IgD-negative memory B cell (primary cell): ENCODE measurements at regions not wholly inside any gene's neighbourhood (a gene's known extent, or its start where the extent isn't known, plus 50 kb on each side); places are given as distances from the start of the nearest gene placed in this dataset.

ENCODE experiments used
- H3K27ac Mint-ChIP-seq, 3 donors: one replicate each; pipeline ENCODE4 v1.8.0; 2020 to 2022; ENCODE audit warnings: mild to moderate bottlenecking in 3 of 3, mixed read lengths in 3 of 3, moderate library complexity in 1 of 3
- H3K27me3 Mint-ChIP-seq: one replicate; pipeline ENCODE4 v1.8.0; 2021; ENCODE audit warnings: mixed read lengths
- H3K36me3 Mint-ChIP-seq: one replicate; pipeline ENCODE4 v1.8.0; 2020; ENCODE audit warnings: mild to moderate bottlenecking, mixed read lengths
- H3K4me1 Mint-ChIP-seq, 3 donors: one replicate each; pipeline ENCODE4 v1.8.0; 2020 to 2022; ENCODE audit warnings: mixed read lengths in 3 of 3, mild to moderate bottlenecking in 1 of 3
- H3K4me3 Mint-ChIP-seq, 4 donors: one replicate each; pipeline ENCODE4 v1.8.0; 2020 to 2022; ENCODE audit warnings: mild to moderate bottlenecking in 4 of 4, mixed read lengths in 4 of 4, moderate library complexity in 3 of 4
- H3K9me3 Mint-ChIP-seq, 3 donors: one replicate each; pipeline ENCODE4 v1.8.0; 2020 to 2021; ENCODE audit warnings: mixed read lengths in 3 of 3, mild to moderate bottlenecking in 1 of 3

- no peaks in the 10 kb centered on the region for H3K4me1 Mint-ChIP-seq
- no peak overlapping the region for H3K27ac Mint-ChIP-seq
- no peak overlapping the region for H3K4me3 Mint-ChIP-seq
- no peaks in the 10 kb centered on the region for H3K27me3 Mint-ChIP-seq
- H3K36me3 Mint-ChIP-seq, result no peaks in the 10 kb centered on the region
- peaks cover 0 to 3% (median 0%) of the 10 kb centered on the region in 3 donors for H3K9me3 Mint-ChIP-seq
Measured at GRCh38 chr1:216824511-216824910, 101.3 kb upstream of the ESRRG start.

GRCh38 chr1:216823731-216824130 lies 100.5 kb upstream of the ESRRG start:
- H3K27me3 Mint-ChIP-seq, result no peaks in the 10 kb centered on the region
- no peak overlapping the region for H3K27ac Mint-ChIP-seq
- peaks cover 0 to 3% (median 3%) of the 10 kb centered on the region in 3 donors for H3K9me3 Mint-ChIP-seq
- H3K4me1 Mint-ChIP-seq, result no peaks in the 10 kb centered on the region
- H3K36me3 Mint-ChIP-seq, result no peaks in the 10 kb centered on the region
- H3K4me3 Mint-ChIP-seq, result no peak overlapping the region

DNA sequence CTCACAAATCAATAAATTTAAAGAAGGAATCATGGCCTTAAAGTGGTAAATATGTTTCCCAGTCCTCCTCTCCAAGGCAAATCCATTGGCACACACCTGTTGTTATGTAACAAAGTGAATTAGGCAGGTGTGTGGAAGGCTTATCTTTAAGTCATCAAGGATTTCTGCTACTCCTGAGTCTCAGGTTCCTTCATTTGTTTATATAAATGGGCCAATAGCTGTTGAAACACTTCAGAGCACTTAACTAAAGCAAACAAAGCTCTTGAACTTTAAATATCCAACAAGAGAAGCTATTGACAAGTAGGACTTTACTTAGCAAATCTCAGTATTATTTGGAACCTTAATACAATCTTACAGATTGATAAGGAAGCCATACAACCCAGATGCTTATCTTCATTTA lies 99.3 kb upstream of the ESRRG start:
- H3K4me1 Mint-ChIP-seq, result no peaks in the 10 kb centered on the region
- H3K9me3 Mint-ChIP-seq, result peaks cover 0 to 6% (median 3%) of the 10 kb centered on the region in 3 donors
- no peaks in the 10 kb centered on the region for H3K27me3 Mint-ChIP-seq
- no peak overlapping the region for H3K27ac Mint-ChIP-seq
- H3K4me3 Mint-ChIP-seq, result no peak overlapping the region
- no peaks in the 10 kb centered on the region for H3K36me3 Mint-ChIP-seq

- H3K4me3 Mint-ChIP-seq, result no peak overlapping the region
- no peak overlapping the region for H3K27ac Mint-ChIP-seq
- H3K4me1 Mint-ChIP-seq, result no peaks in the 10 kb centered on the region
- H3K36me3 Mint-ChIP-seq, result no peaks in the 10 kb centered on the region
- H3K9me3 Mint-ChIP-seq, result peaks cover 0 to 6% (median 3%) of the 10 kb centered on the region in 3 donors
- no peaks in the 10 kb centered on the region for H3K27me3 Mint-ChIP-seq
Measured at GRCh38 chr1:216820345-216820744, 97.1 kb upstream of the ESRRG start.

GRCh38 chr1:216818284-216818683 lies 95.1 kb upstream of the ESRRG start:
- Mint-ChIP-seq H3K36me3 (no peaks in the 10 kb centered on the region), H3K4me3 (no peak overlapping the region), H3K9me3 (peaks cover 0 to 6% (median 0%) of the 10 kb centered on the region in 3 donors), H3K27me3 (no peaks in the 10 kb centered on the region), H3K4me1 (no peaks in the 10 kb centered on the region), H3K27ac (no peak overlapping the region)

DNA sequence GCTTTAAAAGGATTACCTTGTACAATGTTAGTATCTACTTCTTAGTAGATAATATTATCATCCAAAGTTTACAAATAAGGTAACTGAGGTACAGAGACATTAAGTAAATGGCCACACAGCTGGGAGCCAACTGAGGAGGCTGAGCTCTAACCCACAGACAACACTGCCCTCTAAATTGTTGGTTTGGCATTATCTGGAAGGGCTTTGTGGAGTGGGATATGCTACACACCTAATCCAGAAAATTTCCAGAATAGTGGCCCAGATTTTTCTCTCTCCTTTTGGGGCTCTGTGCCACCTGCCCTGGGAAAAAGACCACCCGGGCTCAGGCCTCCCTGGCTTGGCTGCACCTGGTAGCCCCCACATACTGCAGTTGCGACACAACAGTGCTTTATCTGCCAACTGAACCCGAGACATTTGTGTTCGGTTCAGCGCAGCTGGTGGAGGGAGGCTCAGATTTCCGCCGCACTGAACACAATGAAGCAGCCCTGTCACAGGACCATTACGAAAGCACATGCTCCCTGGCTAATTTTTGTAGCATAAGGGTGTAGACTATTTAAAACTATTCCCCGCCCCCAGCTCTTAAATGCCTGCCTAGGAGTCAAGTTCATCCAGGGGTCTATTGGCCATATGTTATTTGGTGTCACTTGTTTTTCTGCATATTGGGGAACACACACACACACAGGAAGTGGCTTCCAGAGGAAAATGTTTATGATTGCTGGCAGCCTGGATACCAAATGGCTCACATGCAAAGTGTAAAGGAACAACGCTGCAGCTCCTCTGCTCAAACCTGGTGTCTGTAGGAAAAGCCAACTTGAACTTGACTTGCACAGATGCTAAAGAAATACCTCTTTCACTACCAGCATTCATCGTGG lies 92.3 kb upstream of the ESRRG start:
- Mint-ChIP-seq H3K27me3 (no peaks in the 10 kb centered on the region), H3K27ac (no peak overlapping the region), H3K4me1 (no peaks in the 10 kb centered on the region), H3K4me3 (no peak overlapping the region), H3K9me3 (peaks cover 0 to 6% (median 0%) of the 10 kb centered on the region in 3 donors), H3K36me3 (no peaks in the 10 kb centered on the region)

- Mint-ChIP-seq H3K4me1 (no peaks in the 10 kb centered on the region), H3K9me3 (peaks cover 0 to 6% (median 0%) of the 10 kb centered on the region in 3 donors), H3K36me3 (no peaks in the 10 kb centered on the region), H3K4me3 (no peak overlapping the region), H3K27ac (no peak overlapping the region), H3K27me3 (no peaks in the 10 kb centered on the region)
Measured at GRCh38 chr1:216814576-216815259, 91.5 kb upstream of the ESRRG start.

DNA sequence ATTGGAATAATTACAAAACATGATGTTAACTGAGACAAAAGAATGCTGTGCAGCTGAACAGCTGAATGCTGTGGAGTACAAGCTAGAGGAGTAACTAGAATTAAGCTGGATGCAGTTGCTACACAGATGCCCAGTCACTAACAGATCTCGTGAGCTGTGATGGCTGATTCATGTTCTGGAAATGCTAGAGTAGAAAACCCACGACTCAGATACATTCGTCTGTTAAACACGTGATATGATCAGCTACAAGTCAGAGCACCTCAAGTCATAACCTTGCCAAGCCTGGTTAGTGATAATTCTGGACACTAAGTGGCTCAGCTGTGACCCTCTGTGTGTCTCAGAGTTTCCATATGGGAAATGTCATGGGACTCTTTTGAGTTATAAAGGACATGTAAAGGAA lies 89.7 kb upstream of the ESRRG start:
- Mint-ChIP-seq H3K4me1 (no peaks in the 10 kb centered on the region), H3K27ac (no peak overlapping the region), H3K27me3 (no peaks in the 10 kb centered on the region), H3K36me3 (no peaks in the 10 kb centered on the region), H3K4me3 (no peak overlapping the region), H3K9me3 (no peaks in the 10 kb centered on the region)

- H3K9me3 Mint-ChIP-seq, result peaks cover 0 to 3% (median 0%) of the 10 kb centered on the region in 3 donors
- H3K36me3 Mint-ChIP-seq, result no peaks in the 10 kb centered on the region
- no peak overlapping the region for H3K4me3 Mint-ChIP-seq
- H3K4me1 Mint-ChIP-seq, result no peaks in the 10 kb centered on the region
- H3K27ac Mint-ChIP-seq, result no peak overlapping the region
- H3K27me3 Mint-ChIP-seq, result no peaks in the 10 kb centered on the region
Measured at GRCh38 chr1:216809649-216810048, 86.4 kb upstream of the ESRRG start.

GRCh38 chr1:216807696-216808095 lies 84.5 kb upstream of the ESRRG start:
- Mint-ChIP-seq H3K36me3 (no peaks in the 10 kb centered on the region), H3K4me1 (no peaks in the 10 kb centered on the region), H3K9me3 (peaks cover 0 to 3% (median 0%) of the 10 kb centered on the region in 3 donors), H3K27ac (no peak overlapping the region), H3K27me3 (no peaks in the 10 kb centered on the region), H3K4me3 (no peak overlapping the region)

DNA sequence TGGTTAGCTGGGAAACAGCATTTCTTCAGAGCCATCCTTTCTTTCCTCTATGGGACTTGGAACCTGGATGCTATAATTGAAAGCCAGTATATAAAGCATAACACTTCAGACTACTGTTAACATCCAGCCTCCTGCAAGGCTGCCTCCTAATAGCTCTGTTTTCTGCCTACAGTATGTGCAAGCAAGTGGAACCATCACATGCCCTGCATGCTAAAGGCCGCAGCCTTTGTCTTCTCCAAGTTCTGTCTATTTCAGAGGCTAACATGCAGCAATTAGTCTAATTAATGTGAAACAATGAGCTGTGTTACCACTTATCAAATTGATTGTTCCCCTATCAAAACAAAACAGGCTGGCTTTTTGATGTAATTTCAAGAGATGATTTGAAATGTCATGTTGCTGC lies 82.7 kb upstream of the ESRRG start:
- H3K4me1 Mint-ChIP-seq, result no peaks in the 10 kb centered on the region
- no peak overlapping the region for H3K4me3 Mint-ChIP-seq
- H3K9me3 Mint-ChIP-seq, result peaks cover 0 to 3% (median 0%) of the 10 kb centered on the region in 3 donors
- H3K36me3 Mint-ChIP-seq, result no peaks in the 10 kb centered on the region
- no peak overlapping the region for H3K27ac Mint-ChIP-seq
- H3K27me3 Mint-ChIP-seq, result no peaks in the 10 kb centered on the region

DNA sequence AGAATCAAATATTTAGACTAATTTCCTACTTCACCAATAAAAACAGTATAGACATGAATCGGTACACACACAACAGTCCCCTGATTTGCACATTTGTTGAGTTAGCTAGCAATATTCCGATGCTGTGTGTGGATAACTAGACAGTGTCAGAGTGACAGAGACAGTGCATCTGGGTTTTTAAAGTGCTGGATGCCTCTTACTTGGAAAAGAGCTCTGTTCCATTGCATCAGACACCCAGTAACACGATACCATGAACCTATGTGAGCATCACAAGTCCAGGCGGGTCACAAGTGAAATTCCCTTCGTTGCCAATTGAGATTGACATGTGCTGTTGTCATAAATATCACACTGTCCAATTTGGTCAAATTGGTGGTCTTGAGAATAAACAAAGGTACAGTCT lies 82.0 kb upstream of the ESRRG start:
- Mint-ChIP-seq H3K4me3 (no peak overlapping the region), H3K27me3 (no peaks in the 10 kb centered on the region), H3K4me1 (no peaks in the 10 kb centered on the region), H3K27ac (no peak overlapping the region), H3K9me3 (peaks cover 0 to 3% (median 0%) of the 10 kb centered on the region in 3 donors), H3K36me3 (no peaks in the 10 kb centered on the region)

DNA sequence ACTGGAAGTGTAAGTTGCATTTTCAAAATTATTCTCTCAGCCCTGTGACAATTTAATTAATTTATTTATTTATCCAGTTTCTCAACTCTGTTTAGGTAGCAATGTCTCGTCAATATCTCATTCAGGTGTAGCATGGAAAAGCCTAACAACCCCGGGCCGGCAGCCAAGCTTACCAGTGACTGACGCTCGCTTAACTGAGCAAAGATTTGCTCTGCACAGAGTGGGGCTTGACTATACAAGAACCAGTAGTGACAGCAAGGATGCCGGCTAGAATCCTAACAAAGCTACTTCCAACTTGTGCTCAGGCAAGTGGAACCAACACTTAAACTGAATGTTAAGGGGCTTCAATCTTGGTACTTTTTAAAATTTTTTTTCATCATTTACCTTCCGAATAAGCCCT lies 80.9 kb upstream of the ESRRG start:
- Mint-ChIP-seq H3K4me1 (no peaks in the 10 kb centered on the region), H3K9me3 (peaks cover 0 to 3% (median 0%) of the 10 kb centered on the region in 3 donors), H3K4me3 (no peak overlapping the region), H3K27me3 (no peaks in the 10 kb centered on the region), H3K36me3 (no peaks in the 10 kb centered on the region), H3K27ac (no peak overlapping the region)

GRCh38 chr1:216794586-216794985 lies 71.4 kb upstream of the ESRRG start:
- Mint-ChIP-seq H3K4me3 (no peak overlapping the region), H3K4me1 (no peaks in the 10 kb centered on the region), H3K9me3 (no peaks in the 10 kb centered on the region), H3K27ac (no peak overlapping the region), H3K27me3 (no peaks in the 10 kb centered on the region), H3K36me3 (no peaks in the 10 kb centered on the region)

- Mint-ChIP-seq H3K36me3 (no peaks in the 10 kb centered on the region), H3K27ac (no peak overlapping the region), H3K9me3 (no peaks in the 10 kb centered on the region), H3K4me1 (no peaks in the 10 kb centered on the region), H3K4me3 (no peak overlapping the region), H3K27me3 (no peaks in the 10 kb centered on the region)
Measured at GRCh38 chr1:216793973-216794372, 70.7 kb upstream of the ESRRG start.

DNA sequence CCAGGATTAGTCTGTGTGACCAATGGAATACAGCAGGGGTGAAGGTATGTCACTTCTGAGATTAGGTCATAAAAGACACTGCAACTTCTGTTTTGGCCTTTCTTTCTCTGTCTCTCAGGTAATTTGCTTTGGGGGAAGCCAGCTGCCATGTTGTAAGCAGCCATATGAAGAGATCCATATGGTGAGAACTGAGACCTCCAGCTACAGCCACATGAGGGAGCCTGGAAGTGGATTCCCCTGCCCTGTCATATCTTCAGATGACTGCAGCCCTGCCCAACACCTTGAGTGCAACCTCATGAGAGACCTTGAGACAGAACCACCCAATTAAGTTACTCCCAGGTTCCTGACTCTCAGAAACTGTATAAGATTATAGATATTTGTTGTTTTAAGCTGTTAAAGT lies 70.1 kb upstream of the ESRRG start:
- Mint-ChIP-seq H3K4me1 (no peaks in the 10 kb centered on the region), H3K36me3 (no peaks in the 10 kb centered on the region), H3K9me3 (peaks cover 0 to 2% (median 0%) of the 10 kb centered on the region in 3 donors), H3K27me3 (no peaks in the 10 kb centered on the region), H3K27ac (no peak overlapping the region), H3K4me3 (no peak overlapping the region)
